HepG2 (cell line): ENCODE measurements at regions not wholly inside any gene's neighbourhood (a gene's known extent, or its start where the extent isn't known, plus 50 kb on each side); places are given as distances from the start of the nearest gene placed in this dataset.

Experiments used
- ATAC-seq: fragments of 200-7000 bp; cut with Tn5 transposase; 3 replicates; pipeline ENCODE4 v1.9.1; 2020; ENCODE audit warnings: mild to moderate bottlenecking, moderate library complexity
- BruUV-seq: library from RNA; stranded (reverse); fragments of 400-500 nt; replicated peaks from 2 replicates; lab custom pipeline; 2021; lab: Mats Ljungman, UMichigan
- CTCF ChIA-PET: fragments of 300-600 bp; formaldehyde crosslinking; extraction: SDS; loops from one replicate; lab custom pipeline; 2021; ENCODE audit warnings: low total read pairs, inconsistent platforms, low intra/inter-chr PET ratio; lab: Yijun Ruan, JAX
- POLR2A ChIA-PET: fragments of 350-600 bp; sonication (Branson Sonifier 250); formaldehyde crosslinking; loops from one replicate; lab custom pipeline; 2020; ENCODE audit warnings: antibody characterized with exemption, inconsistent platforms; lab: Yijun Ruan, JAX
- DNase-seq: peaks from one replicate; pipeline ENCODE4 v3.0.0-alpha.2; 2015; ENCODE audit warnings: low spot score
- FAIRE-seq: peaks from 3 replicates; lab custom pipeline; 2011; peaks lifted over from hg19 to GRCh38; lab: Jason Lieb, UNC
- H2AFZ ChIP-seq: one replicate; pipeline ENCODE4 v1.6.1; 2011; ENCODE audit warnings: low read length, inconsistent platforms
- H3K27ac ChIP-seq: fragments of 300-600 bp; 3 replicates; pipeline ENCODE4 v1.8.0; 2011; ENCODE audit warnings: mixed run types, mild to moderate bottlenecking, mixed read lengths, low read length, inconsistent platforms; ENCODE audit not compliant: insufficient read depth; ENCODE audit errors: extremely low read length
- H3K27me3 ChIP-seq, 2 experiments: fragments of 200-600 bp in 1 of 2; 2 replicates in 1 of 2; 3 replicates in 1 of 2; pipeline versions ENCODE4 v1.6.0 to v1.8.0; 2011; ENCODE audit warnings: low read length in 2 of 2, mild to moderate bottlenecking in 2 of 2, moderate library complexity in 2 of 2, inconsistent platforms in 1 of 2; ENCODE audit not compliant: insufficient read depth in 2 of 2, control insufficient read depth in 1 of 2
- H3K36me3 ChIP-seq, 2 experiments: fragments of 200-600 bp in 1 of 2; replicated peaks in 1 of 2; 2 replicates in 1 of 2; 3 replicates in 1 of 2; pipeline versions ENCODE4 v1.5.1 to v1.8.0; 2011; ENCODE audit warnings: low read length in 2 of 2, inconsistent platforms in 1 of 2; ENCODE audit not compliant: insufficient read depth in 2 of 2, control insufficient read depth in 1 of 2
- H3K4me1 ChIP-seq: 2 replicates; pipeline ENCODE4 v1.5.1; 2012; ENCODE audit warnings: low read length, inconsistent platforms; ENCODE audit not compliant: insufficient read depth
- H3K4me2 ChIP-seq: 2 replicates; pipeline ENCODE4 v1.6.0; 2011; ENCODE audit warnings: low read depth, low read length, inconsistent platforms
- H3K4me3 ChIP-seq, 3 experiments: fragments of 200-600 bp in 1 of 3; sonication (generic), shearing (Covaris generic) in 1 of 3; replicated peaks in 1 of 3; 2 replicates each; pipeline ENCODE4 v1.5.1; 2011 to 2016; ENCODE audit warnings: low read length in 3 of 3, inconsistent platforms in 2 of 3, low read depth in 2 of 3, mild to moderate bottlenecking in 2 of 3, control low read depth in 1 of 3, mixed read lengths in 1 of 3; ENCODE audit not compliant: insufficient read depth in 1 of 3
- H3K79me2 ChIP-seq: one replicate; pipeline ENCODE4 v1.6.1; 2011; ENCODE audit warnings: low read length, inconsistent platforms; ENCODE audit not compliant: insufficient read depth
- H3K9ac ChIP-seq: 2 replicates; pipeline ENCODE4 v1.6.0; 2011; ENCODE audit warnings: mild to moderate bottlenecking, low read depth, low read length, inconsistent platforms; ENCODE audit not compliant: insufficient read depth
- H3K9me3 ChIP-seq: 2 replicates; pipeline ENCODE4 v1.5.1; 2012; ENCODE audit warnings: mild to moderate bottlenecking, low read length
- H4K20me1 ChIP-seq: 2 replicates; pipeline ENCODE4 v1.6.0; 2011; ENCODE audit warnings: inconsistent platforms, mild to moderate bottlenecking, low read length, moderate library complexity; ENCODE audit not compliant: insufficient read depth
- DNMT1 ChIP-seq: sonication (generic); formaldehyde crosslinking; IDR thresholded peaks from 2 replicates; pipeline ENCODE4 v1.5.1; 2020; ENCODE audit warnings: mild to moderate bottlenecking, missing genetic modification reagents
- DR1 ChIP-seq: sonication (generic); formaldehyde crosslinking; IDR thresholded peaks from 2 replicates; pipeline ENCODE4 v1.8.0; 2021; ENCODE audit warnings: mild to moderate bottlenecking, missing genetic modification reagents, inconsistent platforms
- MBNL3 ChIP-seq: fragments of 250-450 bp; sonication (Bioruptor Pico); conservative IDR thresholded peaks from 2 replicates; pipeline ENCODE4 v1.8.0; 2022; ENCODE audit warnings: mild to moderate bottlenecking, inconsistent platforms
- SIN3B ChIP-seq: fragments of 150-350 bp; IDR thresholded peaks from 2 replicates; pipeline ENCODE4 v1.6.1; 2014; ENCODE audit warnings: low read length
- ZFY ChIP-seq: sonication (generic); formaldehyde crosslinking; IDR thresholded peaks from 2 replicates; pipeline ENCODE4 v1.4.0; 2020; ENCODE audit warnings: missing genetic modification reagents
- ZNF205 ChIP-seq: IDR thresholded peaks from 2 replicates; pipeline ENCODE4 v1.6.1; 2018; ENCODE audit warnings: missing biosample characterization, missing genetic modification reagents
- WGBS: methylation state at CpG from one replicate; pipeline ENCODE4 v1.1.6; 2017; ENCODE audit warnings: low lambda C conversion rate; 5-methylcytosine and 5-hydroxymethylcytosine counted together
- in situ Hi-C: cut with HindIII; loops from 2 replicates; pipeline ENCODE4 v1.10.0; 2017; ENCODE audit warnings: low pct_unique_long_range_greater_than_20kb; ENCODE audit not compliant: extremely low pct_ligation_motif_present
- intact Hi-C: fragments of 100-400 bp; cut with micrococcal nuclease; formaldehyde crosslinking; loops from one replicate; pipeline ENCODE4 v1.10.0; 2022; ENCODE audit not compliant: unreplicated experiment
- TF ChIP-seq, protein P1 (sequence below): sonication (generic); formaldehyde crosslinking; IDR thresholded peaks from 2 replicates; pipeline ENCODE4 v1.4.0; 2020; ENCODE audit warnings: missing genetic modification reagents, borderline replicate concordance
- TF ChIP-seq, protein P2 (sequence below), 2 experiments: fragments of 450-650 bp in 1 of 2; sonication (generic) in 1 of 2; formaldehyde crosslinking; IDR thresholded peaks; 2 replicates each; pipeline versions ENCODE4 v1.5.0 to v1.8.0; 2020 to 2022; ENCODE audit warnings: mild to moderate bottlenecking in 1 of 2, missing genetic modification reagents in 1 of 2
- TF ChIP-seq, protein P3 (sequence below): sonication (generic); formaldehyde crosslinking; IDR thresholded peaks from 2 replicates; pipeline ENCODE4 v1.9.0; 2021; ENCODE audit warnings: missing genetic modification reagents, borderline replicate concordance

DNA sequence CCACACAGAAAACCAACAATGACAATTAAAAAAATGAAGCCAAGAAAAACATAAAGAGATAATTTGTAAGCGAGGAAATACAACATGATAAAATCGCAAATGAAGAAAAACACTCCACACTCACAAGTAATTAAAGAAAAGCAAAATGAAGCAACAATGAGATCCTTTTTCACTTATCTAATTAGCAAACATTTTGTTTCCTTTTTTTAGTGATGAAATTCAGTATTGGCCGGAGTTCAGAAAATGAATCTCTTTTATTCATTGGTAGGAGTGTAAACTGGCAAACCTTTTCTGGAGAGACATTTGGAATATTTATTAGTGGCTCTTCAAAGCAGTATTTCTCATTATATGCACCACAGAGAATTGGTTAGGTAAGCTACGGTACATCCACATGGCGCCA is 70.6 kb upstream of the POMP start (continued):
- TF ChIP-seq DR1 (CRISPR knock-in tag) (no peak), SIN3B (no peak), MBNL3 (no peak)
- TF ChIP-seq, protein P1, sequence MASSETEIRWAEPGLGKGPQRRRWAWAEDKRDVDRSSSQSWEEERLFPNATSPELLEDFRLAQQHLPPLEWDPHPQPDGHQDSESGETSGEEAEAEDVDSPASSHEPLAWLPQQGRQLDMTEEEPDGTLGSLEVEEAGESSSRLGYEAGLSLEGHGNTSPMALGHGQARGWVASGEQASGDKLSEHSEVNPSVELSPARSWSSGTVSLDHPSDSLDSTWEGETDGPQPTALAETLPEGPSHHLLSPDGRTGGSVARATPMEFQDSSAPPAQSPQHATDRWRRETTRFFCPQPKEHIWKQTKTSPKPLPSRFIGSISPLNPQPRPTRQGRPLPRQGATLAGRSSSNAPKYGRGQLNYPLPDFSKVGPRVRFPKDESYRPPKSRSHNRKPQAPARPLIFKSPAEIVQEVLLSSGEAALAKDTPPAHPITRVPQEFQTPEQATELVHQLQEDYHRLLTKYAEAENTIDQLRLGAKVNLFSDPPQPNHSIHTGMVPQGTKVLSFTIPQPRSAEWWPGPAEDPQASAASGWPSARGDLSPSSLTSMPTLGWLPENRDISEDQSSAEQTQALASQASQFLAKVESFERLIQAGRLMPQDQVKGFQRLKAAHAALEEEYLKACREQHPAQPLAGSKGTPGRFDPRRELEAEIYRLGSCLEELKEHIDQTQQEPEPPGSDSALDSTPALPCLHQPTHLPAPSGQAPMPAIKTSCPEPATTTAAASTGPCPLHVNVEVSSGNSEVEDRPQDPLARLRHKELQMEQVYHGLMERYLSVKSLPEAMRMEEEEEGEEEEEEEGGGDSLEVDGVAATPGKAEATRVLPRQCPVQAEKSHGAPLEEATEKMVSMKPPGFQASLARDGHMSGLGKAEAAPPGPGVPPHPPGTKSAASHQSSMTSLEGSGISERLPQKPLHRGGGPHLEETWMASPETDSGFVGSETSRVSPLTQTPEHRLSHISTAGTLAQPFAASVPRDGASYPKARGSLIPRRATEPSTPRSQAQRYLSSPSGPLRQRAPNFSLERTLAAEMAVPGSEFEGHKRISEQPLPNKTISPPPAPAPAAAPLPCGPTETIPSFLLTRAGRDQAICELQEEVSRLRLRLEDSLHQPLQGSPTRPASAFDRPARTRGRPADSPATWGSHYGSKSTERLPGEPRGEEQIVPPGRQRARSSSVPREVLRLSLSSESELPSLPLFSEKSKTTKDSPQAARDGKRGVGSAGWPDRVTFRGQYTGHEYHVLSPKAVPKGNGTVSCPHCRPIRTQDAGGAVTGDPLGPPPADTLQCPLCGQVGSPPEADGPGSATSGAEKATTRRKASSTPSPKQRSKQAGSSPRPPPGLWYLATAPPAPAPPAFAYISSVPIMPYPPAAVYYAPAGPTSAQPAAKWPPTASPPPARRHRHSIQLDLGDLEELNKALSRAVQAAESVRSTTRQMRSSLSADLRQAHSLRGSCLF (CRISPR knock-in tag): no peak
- TF ChIP-seq, protein P2, sequence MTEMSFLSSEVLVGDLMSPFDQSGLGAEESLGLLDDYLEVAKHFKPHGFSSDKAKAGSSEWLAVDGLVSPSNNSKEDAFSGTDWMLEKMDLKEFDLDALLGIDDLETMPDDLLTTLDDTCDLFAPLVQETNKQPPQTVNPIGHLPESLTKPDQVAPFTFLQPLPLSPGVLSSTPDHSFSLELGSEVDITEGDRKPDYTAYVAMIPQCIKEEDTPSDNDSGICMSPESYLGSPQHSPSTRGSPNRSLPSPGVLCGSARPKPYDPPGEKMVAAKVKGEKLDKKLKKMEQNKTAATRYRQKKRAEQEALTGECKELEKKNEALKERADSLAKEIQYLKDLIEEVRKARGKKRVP (CRISPR knock-in tag; IDR thresholded peaks at IDR 0.05): no peak

DNA sequence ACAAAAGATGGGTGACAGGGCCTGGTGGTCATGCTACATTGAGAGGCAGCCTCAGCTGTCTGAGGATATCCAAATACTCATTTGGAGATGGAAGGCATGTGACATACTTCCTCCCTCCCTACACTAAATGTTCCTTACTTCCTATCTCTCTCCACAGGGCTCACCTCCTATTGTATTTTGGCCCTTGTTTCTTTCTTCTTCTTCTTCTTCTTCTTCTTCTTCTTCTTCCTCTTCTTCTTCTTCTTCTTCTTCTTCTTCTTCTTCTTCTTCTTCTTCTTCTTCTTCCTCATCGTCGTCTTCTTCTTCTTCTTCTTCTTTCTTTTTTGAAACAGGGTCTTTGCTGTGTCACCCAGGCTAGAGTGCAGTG is 71.8 kb upstream of the POMP start:
- intact Hi-C loops: no loop called here
- POLR2A ChIA-PET: no interaction called here
- no peaks in the 10 kb centered on the region for H3K36me3 ChIP-seq
- ATAC-seq (no peak), FAIRE-seq (no peak)
- no peak overlapping the region for H2AFZ ChIP-seq
- H3K79me2 ChIP-seq: no peaks in the 10 kb centered on the region
- no TSS peak for BruUV-seq
- H3K27me3 ChIP-seq: no peaks in the 10 kb centered on the region
- H3K27ac ChIP-seq: no peak overlapping the region
- no CpG with 5 or more reads among the region's 2 CpGs for WGBS
- peaks cover 6% of the 10 kb centered on the region for H3K4me1 ChIP-seq
- CTCF ChIA-PET: no interaction called here
- no peak overlapping the region for H3K4me3 ChIP-seq
- no peaks in the 10 kb centered on the region for H3K9me3 ChIP-seq
- H4K20me1 ChIP-seq: no peaks in the 10 kb centered on the region
- H3K4me2 ChIP-seq: no peak overlapping the region
- H3K9ac ChIP-seq: no peak overlapping the region
- TF ChIP-seq DNMT1 (CRISPR knock-in tag): no peak
- TF ChIP-seq, protein P3, sequence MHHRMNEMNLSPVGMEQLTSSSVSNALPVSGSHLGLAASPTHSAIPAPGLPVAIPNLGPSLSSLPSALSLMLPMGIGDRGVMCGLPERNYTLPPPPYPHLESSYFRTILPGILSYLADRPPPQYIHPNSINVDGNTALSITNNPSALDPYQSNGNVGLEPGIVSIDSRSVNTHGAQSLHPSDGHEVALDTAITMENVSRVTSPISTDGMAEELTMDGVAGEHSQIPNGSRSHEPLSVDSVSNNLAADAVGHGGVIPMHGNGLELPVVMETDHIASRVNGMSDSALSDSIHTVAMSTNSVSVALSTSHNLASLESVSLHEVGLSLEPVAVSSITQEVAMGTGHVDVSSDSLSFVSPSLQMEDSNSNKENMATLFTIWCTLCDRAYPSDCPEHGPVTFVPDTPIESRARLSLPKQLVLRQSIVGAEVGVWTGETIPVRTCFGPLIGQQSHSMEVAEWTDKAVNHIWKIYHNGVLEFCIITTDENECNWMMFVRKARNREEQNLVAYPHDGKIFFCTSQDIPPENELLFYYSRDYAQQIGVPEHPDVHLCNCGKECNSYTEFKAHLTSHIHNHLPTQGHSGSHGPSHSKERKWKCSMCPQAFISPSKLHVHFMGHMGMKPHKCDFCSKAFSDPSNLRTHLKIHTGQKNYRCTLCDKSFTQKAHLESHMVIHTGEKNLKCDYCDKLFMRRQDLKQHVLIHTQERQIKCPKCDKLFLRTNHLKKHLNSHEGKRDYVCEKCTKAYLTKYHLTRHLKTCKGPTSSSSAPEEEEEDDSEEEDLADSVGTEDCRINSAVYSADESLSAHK: no peak
- TF ChIP-seq ZNF205 (CRISPR knock-in tag): no peak
- no peak for TF ChIP-seq ZFY (CRISPR knock-in tag)
- TF ChIP-seq, all 625 proteins: peak for 0
- no peak for DNase-seq
- in situ Hi-C loops: no loop called here
